H1 (cell line): ENCODE measurements at regions not wholly inside any gene's neighbourhood (a gene's known extent, or its start where the extent isn't known, plus 50 kb on each side); places are given as distances from the start of the nearest gene placed in this dataset.

Source experiments
- CTCF ChIA-PET: fragments of 300-600 bp; sonication (Branson Sonifier 250); formaldehyde crosslinking; loops from one replicate; lab custom pipeline; 2021; ENCODE audit not compliant: partially characterized antibody; lab: Charles Lee
- POLR2A ChIA-PET: fragments of 300-600 bp; sonication (Branson Sonifier 250); formaldehyde crosslinking; loops from one replicate; lab custom pipeline; 2021; ENCODE audit warnings: inconsistent platforms; ENCODE audit not compliant: partially characterized antibody; lab: Charles Lee
- DNase-seq, 2 experiments: peaks; one replicate each; pipeline versions ENCODE4 v3.0.0 to v3.0.0-alpha.2; 2010 to 2022; ENCODE audit warnings: low spot score in 2 of 2, low read depth in 1 of 2, mixed read lengths in 1 of 2
- FAIRE-seq: peaks from 2 replicates; lab custom pipeline; 2011; peaks lifted over from hg19 to GRCh38; lab: Jason Lieb, UNC
- H2AFZ ChIP-seq: 2 replicates; pipeline ENCODE4 v1.8.1; 2012; ENCODE audit warnings: low read length, inconsistent platforms
- H2AK5ac ChIP-seq: 2 replicates; pipeline ENCODE4 v1.6.1; 2013; ENCODE audit warnings: low read depth, low read length
- H2BK120ac ChIP-seq: replicated peaks from 2 replicates; pipeline ENCODE3; 2013; ENCODE audit warnings: low read depth, low read length, inconsistent platforms
- H2BK12ac ChIP-seq: 2 replicates; pipeline ENCODE4 v1.6.1; 2013; ENCODE audit warnings: low read depth, low read length
- H2BK15ac ChIP-seq: 2 replicates; pipeline ENCODE4 v1.6.1; 2013; ENCODE audit warnings: low read length
- H2BK20ac ChIP-seq: 2 replicates; pipeline ENCODE4 v1.6.1; 2013; ENCODE audit warnings: low read length
- H2BK5ac ChIP-seq: 2 replicates; pipeline ENCODE4 v1.6.1; 2013; ENCODE audit warnings: low read depth, low read length
- H3K14ac ChIP-seq: 2 replicates; pipeline ENCODE4 v1.6.1; 2013; ENCODE audit warnings: inconsistent platforms; ENCODE audit not compliant: insufficient read length
- H3K18ac ChIP-seq: 2 replicates; pipeline ENCODE4 v1.6.1; 2013; ENCODE audit warnings: low read length; ENCODE audit errors: extremely low read depth
- H3K23ac ChIP-seq: 2 replicates; pipeline ENCODE4 v1.6.1; 2013; ENCODE audit warnings: inconsistent platforms; ENCODE audit not compliant: insufficient read length
- H3K23me2 ChIP-seq: 2 replicates; pipeline ENCODE4 v1.6.1; 2013; ENCODE audit warnings: low read depth, low read length
- H3K27ac ChIP-seq: 2 replicates; pipeline ENCODE4 v1.6.1; 2011; ENCODE audit warnings: low read depth, low read length, inconsistent platforms
- H3K27me3 ChIP-seq, 4 experiments: replicated peaks in 1 of 4; 1 replicate in 1 of 4; 2 replicates in 3 of 4; pipeline versions ENCODE4 v1.6.1 to v1.8.1; 2011 to 2013; ENCODE audit warnings: low read length in 3 of 4, mild to moderate bottlenecking in 3 of 4, inconsistent platforms in 2 of 4, mixed read lengths in 2 of 4, moderate library complexity in 1 of 4; ENCODE audit not compliant: control insufficient read depth in 3 of 4, insufficient read depth in 3 of 4; ENCODE audit errors: extremely low read depth in 1 of 4
- H3K36me3 ChIP-seq, 4 experiments: 2 replicates each; pipeline versions ENCODE4 v1.6.1 to v1.8.1; 2011 to 2013; ENCODE audit warnings: mild to moderate bottlenecking in 4 of 4, low read length in 3 of 4, moderate library complexity in 2 of 4, control low read depth in 1 of 4, inconsistent platforms in 1 of 4; ENCODE audit not compliant: insufficient read depth in 4 of 4, control insufficient read depth in 2 of 4
- H3K4ac ChIP-seq: replicated peaks from 2 replicates; pipeline ENCODE3; 2013; ENCODE audit warnings: low read length, low read depth, mixed read lengths, inconsistent platforms; ENCODE audit not compliant: insufficient read length
- H3K4me1 ChIP-seq, 4 experiments: replicated peaks in 1 of 4; 1 replicate in 1 of 4; 2 replicates in 3 of 4; pipeline versions ENCODE4 v1.6.1 to v1.8.1; 2011 to 2013; ENCODE audit warnings: low read length in 3 of 4, inconsistent platforms in 2 of 4, mixed read lengths in 1 of 4; ENCODE audit not compliant: insufficient read depth in 4 of 4, control insufficient read depth in 3 of 4
- H3K4me2 ChIP-seq, 2 experiments: 2 replicates each; pipeline versions ENCODE4 v1.6.1 to v1.8.1; 2011 to 2013; ENCODE audit warnings: low read depth in 2 of 2, low read length in 2 of 2, control low read depth in 1 of 2, inconsistent platforms in 1 of 2, mild to moderate bottlenecking in 1 of 2; ENCODE audit not compliant: insufficient read depth in 1 of 2
- H3K4me3 ChIP-seq, 4 experiments: fragments of 200-600, 300-600 bp in 1 of 4; sonication (generic), shearing (Covaris generic), sonication (Bioruptor Twin) in 1 of 4; 2 replicates each; pipeline versions ENCODE4 v1.5.1 to v1.8.1; 2011 to 2016; ENCODE audit warnings: low read length in 4 of 4, low read depth in 3 of 4, control low read depth in 2 of 4, inconsistent platforms in 2 of 4, mild to moderate bottlenecking in 2 of 4, mixed read lengths in 1 of 4, moderate library complexity in 1 of 4; ENCODE audit not compliant: insufficient read depth in 2 of 4; ENCODE audit errors: extremely low read depth in 1 of 4
- H3K56ac ChIP-seq: replicated peaks from 2 replicates; pipeline ENCODE3; 2013; ENCODE audit warnings: low read depth, mild to moderate bottlenecking, mixed read lengths, low read length, inconsistent platforms; ENCODE audit not compliant: insufficient read length
- H3K79me1 ChIP-seq: 2 replicates; pipeline ENCODE4 v1.6.1; 2013; ENCODE audit warnings: low read depth, low read length, control low read depth
- H3K79me2 ChIP-seq, 2 experiments: 2 replicates each; pipeline versions ENCODE4 v1.6.1 to v1.8.1; 2012 to 2013; ENCODE audit warnings: low read length in 2 of 2, mild to moderate bottlenecking in 2 of 2, inconsistent platforms in 1 of 2; ENCODE audit not compliant: insufficient read depth in 2 of 2, control insufficient read depth in 1 of 2
- H3K9ac ChIP-seq, 4 experiments: replicated peaks in 1 of 4; 1 replicate in 1 of 4; 2 replicates in 3 of 4; pipeline versions ENCODE4 v1.6.1 to v1.8.1; 2011 to 2013; ENCODE audit warnings: low read depth in 3 of 4, low read length in 3 of 4, control low read depth in 2 of 4, mild to moderate bottlenecking in 2 of 4, moderate library complexity in 2 of 4, inconsistent platforms in 1 of 4; ENCODE audit errors: extremely low read depth in 1 of 4
- H3K9me3 ChIP-seq, 2 experiments: 2 replicates each; pipeline versions ENCODE4 v1.6.1 to v1.8.1; 2012 to 2013; ENCODE audit warnings: mild to moderate bottlenecking in 2 of 2, moderate library complexity in 2 of 2, control low read depth in 1 of 2, inconsistent platforms in 1 of 2, low read depth in 1 of 2, low read length in 1 of 2, mixed read lengths in 1 of 2; ENCODE audit not compliant: insufficient read depth in 2 of 2
- H4K20me1 ChIP-seq, 2 experiments: replicated peaks in 1 of 2; 2 replicates each; pipeline versions ENCODE3 to v1.8.1; 2011 to 2013; ENCODE audit warnings: inconsistent platforms in 2 of 2, low read length in 2 of 2, mild to moderate bottlenecking in 1 of 2; ENCODE audit not compliant: insufficient read depth in 2 of 2, control insufficient read depth in 1 of 2
- H4K5ac ChIP-seq: 2 replicates; pipeline ENCODE4 v1.6.1; 2013; ENCODE audit warnings: low read length, low read depth, mixed read lengths, inconsistent platforms; ENCODE audit not compliant: insufficient read length
- H4K8ac ChIP-seq: 2 replicates; pipeline ENCODE4 v1.8.0; 2013; ENCODE audit warnings: mild to moderate bottlenecking, moderate library complexity, low read length, inconsistent platforms; ENCODE audit not compliant: insufficient read depth; ENCODE audit errors: extremely low read depth
- H4K91ac ChIP-seq: replicated peaks from 2 replicates; pipeline ENCODE3; 2013; ENCODE audit warnings: low read length, mixed read lengths, inconsistent platforms; ENCODE audit not compliant: insufficient read length
- ATF2 ChIP-seq: IDR thresholded peaks from 2 replicates; pipeline ENCODE4 v1.6.1; 2012; ENCODE audit warnings: low read length, inconsistent platforms
- BACH1 ChIP-seq: IDR thresholded peaks from 2 replicates; pipeline ENCODE4 v1.6.1; 2012; ENCODE audit warnings: low read length, improper control_type of control experiment
- CBX5 ChIP-seq: fragments of 300-800, 300-1000 bp; sonication (generic); IDR thresholded peaks from 2 replicates; pipeline ENCODE4 v1.7.1; 2016; ENCODE audit warnings: antibody characterized with exemption, low read length, low read depth
- FOSL1 ChIP-seq: IDR thresholded peaks from 2 replicates; pipeline ENCODE4 v1.6.1; 2011; ENCODE audit warnings: mild to moderate bottlenecking, low read depth, low read length, moderate library complexity; ENCODE audit not compliant: insufficient read depth
- HDAC6 ChIP-seq: IDR thresholded peaks from one replicate; pipeline ENCODE4 v1.7.1; 2012; ENCODE audit warnings: low read depth, mild to moderate bottlenecking, inconsistent platforms, low read length, moderate library complexity
- KDM5A ChIP-seq: fragments of 200-600 bp; IDR thresholded peaks from 2 replicates; pipeline ENCODE4 v1.7.1; 2012; ENCODE audit warnings: mild to moderate bottlenecking, low read length, inconsistent platforms, mixed read lengths
- NRF1 ChIP-seq: IDR thresholded peaks from 2 replicates; pipeline ENCODE4 v1.6.1; 2011; ENCODE audit warnings: mild to moderate bottlenecking, low read depth, low read length, improper control_type of control experiment
- SRF ChIP-seq: IDR thresholded peaks from 2 replicates; pipeline ENCODE4 v1.6.1; 2011; ENCODE audit warnings: mild to moderate bottlenecking, low read depth, low read length, moderate library complexity
- SUZ12 ChIP-seq: fragments of 200-600 bp; sonication (generic); IDR thresholded peaks from 2 replicates; pipeline ENCODE4 v1.6.1; 2012; ENCODE audit warnings: mild to moderate bottlenecking, inconsistent platforms, low read length, moderate library complexity, mixed read lengths
- TEAD4 ChIP-seq: IDR thresholded peaks from 2 replicates; pipeline ENCODE4 v1.6.1; 2012; ENCODE audit warnings: low read depth, low read length, inconsistent platforms, mixed read lengths
- WGBS, 2 experiments: shearing (Covaris generic) in 1 of 2; methylation state at CpG; one replicate each; pipeline versions ENCODE4 v1.1.6 to v1.1.7; 2013 to 2015; ENCODE audit warnings: low lambda C conversion rate in 2 of 2, mixed read lengths in 2 of 2, inconsistent platforms in 1 of 2, low coverage in 1 of 2, missing lambda C conversion rate in 1 of 2; ENCODE audit not compliant: insufficient replicate concordance in 2 of 2, insufficient coverage in 1 of 2, insufficient read length in 1 of 2; ENCODE audit errors: extremely low coverage in 1 of 2, missing lambda C conversion rate in 1 of 2; 5-methylcytosine and 5-hydroxymethylcytosine counted together

- Histone ChIP-seq H2BK120ac (no peak overlapping the region), H3K36me3 (peaks cover 0 to 21% (median 5%) of the 10 kb centered on the region in 4 experiments; a peak in 4 of 8 replicates), H3K56ac (no peak overlapping the region), H3K9me3 (no peaks in the 10 kb centered on the region), H3K79me1 (no peaks in the 10 kb centered on the region), H3K9ac (no peak overlapping the region), H2AFZ (no peak overlapping the region), H3K27ac (no peak overlapping the region), H3K27me3 (no peaks in the 10 kb centered on the region), H2BK20ac (no peak overlapping the region), H4K91ac (no peak overlapping the region), H3K18ac (no peak overlapping the region), H3K14ac (no peak overlapping the region), H3K4me1 (no peaks in the 10 kb centered on the region), H2AK5ac (no peak overlapping the region), H4K20me1 (peaks cover 0 to 2% of the 10 kb centered on the region in 2 experiments), H2BK5ac (no peak overlapping the region), H3K4me3 (no peak overlapping the region), H3K23me2 (no peaks in the 10 kb centered on the region), H3K23ac (no peak overlapping the region), H2BK12ac (no peak overlapping the region), H3K4ac (no peak overlapping the region), H4K8ac (no peak overlapping the region), H4K5ac (no peak overlapping the region), H2BK15ac (no peak overlapping the region), H3K79me2 (no peaks in the 10 kb centered on the region), H3K4me2 (no peak overlapping the region)
- TF ChIP-seq BACH1 (no peak), NRF1 (no peak), SRF (no peak), KDM5A (no peak), FOSL1 (no peak), TEAD4 (no peak), SUZ12 (no peak), CBX5 (no peak), ATF2 (no peak), HDAC6 (no peak)
- 83% methylated on average over 1 of the region's 1 CpG; no CpG with 5 or more reads in 1 of the 2 experiments for WGBS, 2 experiments
- no peak for DNase-seq
- ChIA-PET POLR2A (no interaction called here), CTCF (interaction anchor here (1.1 kb wide), 1 partner anchor 25 kb away, joined by 3 read pairs; no protein-coding TSS in a partner anchor)
- FAIRE-seq = no peak
Measured at GRCh38 chr4:122249357-122249756, 97.2 kb downstream of the BLTP1 start.
